Thyroid gland (tissue), 4 donors: ENCODE measurements at regions not wholly inside any gene's neighbourhood (a gene's known extent, or its start where the extent isn't known, plus 50 kb on each side); places are given as distances from the start of the nearest gene placed in this dataset.
"Not testable (repeated sequence)": the region's sequence is repeated elsewhere in the genome, so short reads cannot be mapped to it uniquely, and the experiment has no call there.

Source experiments
- DNase-seq, 2 donors: peaks; one replicate each; pipeline ENCODE4 v3.0.0-alpha.2; 2019
- H3K27ac ChIP-seq, 3 donors: fragments of 200-600 bp; sonication (generic); 1 replicate in 2 of 3; 2 replicates in 1 of 3; pipeline ENCODE4 v1.5.1; 2016 to 2019; ENCODE audit warnings: mild to moderate bottlenecking in 1 of 3, moderate library complexity in 1 of 3
- H3K27me3 ChIP-seq: fragments of 200-600 bp; sonication (generic); one replicate; pipeline ENCODE4 v1.5.1; 2019
- H3K36me3 ChIP-seq, 2 donors: fragments of 200-600 bp; sonication (generic); one replicate each; pipeline ENCODE4 v1.5.1; 2016 to 2019
- H3K4me1 ChIP-seq, 2 donors: fragments of 200-600 bp; sonication (generic); one replicate each; pipeline ENCODE4 v1.5.1; 2017 to 2019
- H3K4me3 ChIP-seq, 3 donors: fragments of 200-600 bp; sonication (generic); replicated peaks in 1 of 3; 1 replicate in 2 of 3; 2 replicates in 1 of 3; pipeline ENCODE4 v1.5.1; 2016; ENCODE audit warnings: mild to moderate bottlenecking in 1 of 3
- H3K9me3 ChIP-seq: fragments of 200-600 bp; sonication (generic); one replicate; pipeline ENCODE4 v1.5.1; 2017
- CTCF ChIP-seq, 6 experiments: fragments of 200-600 bp in 3 of 6; fragments of 450-650 bp in 3 of 6; sonication (generic) in 3 of 6; IDR thresholded peaks; one replicate each; pipeline ENCODE4 v1.5.1; 2016 to 2019; ENCODE audit warnings: antibody characterized with exemption in 6 of 6, mild to moderate bottlenecking in 2 of 6, inconsistent platforms in 1 of 6, moderate library complexity in 1 of 6
- POLR2A ChIP-seq, 2 donors: fragments of 450-650 bp; IDR thresholded peaks; one replicate each; pipeline ENCODE4 v1.6.1; 2017; ENCODE audit warnings: antibody characterized with exemption in 2 of 2, mild to moderate bottlenecking in 2 of 2, moderate library complexity in 1 of 2
- WGBS, 2 donors: methylation state at CpG; one replicate each; pipeline ENCODE4 v1.1.5; 2017; 5-methylcytosine and 5-hydroxymethylcytosine counted together
- intact Hi-C: fragments of 100-400 bp; cut with DNase I; formaldehyde crosslinking; loops from one replicate; pipeline ENCODE4 v1.15.1; 2023

GRCh38 chr3:31321620-31322019 is 211.1 kb upstream of the STT3B start:
- TF ChIP-seq POLR2A (IDR thresholded peaks at IDR 0.05) (no peak), CTCF (IDR thresholded peaks at IDR 0.05) (no peak)
- DNase-seq, result peak in 1 of 2 donors; percentile 4
- whole genome bisulfite sequencing, 2 donors, result 30 to 38% methylated on average over 1 of the region's 1 CpG

GRCh38 chr3:31322460-31322859 is 210.3 kb upstream of the STT3B start:
- Histone ChIP-seq H3K4me3 (no peak overlapping the region), H3K27me3 (no peaks in the 10 kb centered on the region), H3K27ac (no peak overlapping the region)

More at GRCh38 chr3:31321620-31322019, 211.1 kb upstream of the STT3B start:
- H3K27ac ChIP-seq, result no peak overlapping the region
- no peaks in the 10 kb centered on the region for H3K4me1 ChIP-seq
- intact Hi-C loops, result no loop called here
- H3K4me3 ChIP-seq, result no peak overlapping the region
- H3K36me3 ChIP-seq, result no peaks in the 10 kb centered on the region
- H3K9me3 ChIP-seq, result no peaks in the 10 kb centered on the region
- H3K27me3 ChIP-seq, result no peaks in the 10 kb centered on the region

GRCh38 chr3:31327826-31328357 is 204.8 kb upstream of the STT3B start:
- H3K27me3 ChIP-seq, H3K27ac ChIP-seq, intact Hi-C loops, DNase-seq, H3K4me1 ChIP-seq, H3K36me3 ChIP-seq, H3K4me3 ChIP-seq, H3K9me3 ChIP-seq: not testable (repeated sequence)
- 84 to 88% methylated on average over 3 of the region's 3 CpGs for WGBS, 2 donors

More at GRCh38 chr3:31322460-31322859, 210.3 kb upstream of the STT3B start:
- no peaks in the 10 kb centered on the region for H3K36me3 ChIP-seq
- H3K4me1 ChIP-seq, result no peaks in the 10 kb centered on the region
- TF ChIP-seq CTCF (IDR thresholded peaks at IDR 0.05), result no peak
- TF ChIP-seq POLR2A (IDR thresholded peaks at IDR 0.05), result no peak
- DNase-seq, result no peak
- no peaks in the 10 kb centered on the region for H3K9me3 ChIP-seq
- intact Hi-C loops, result no loop called here
- 76 to 85% methylated on average over 4 of the region's 4 CpGs for WGBS, 2 donors

- Histone ChIP-seq H3K36me3 (no peaks in the 10 kb centered on the region), H3K4me1 (no peaks in the 10 kb centered on the region), H3K27me3 (no peaks in the 10 kb centered on the region), H3K4me3 (no peak overlapping the region), H3K9me3 (no peaks in the 10 kb centered on the region), H3K27ac (no peak overlapping the region)
- DNase-seq, result no peak
- intact Hi-C loops, result no loop called here
- 86 to 88% methylated on average over 3 of the region's 3 CpGs for WGBS, 2 donors
- TF ChIP-seq POLR2A (IDR thresholded peaks at IDR 0.05) (no peak), CTCF (IDR thresholded peaks at IDR 0.05) (no peak)
Observed at GRCh38 chr3:31331278-31331677, 201.4 kb upstream of the STT3B start.

- intact Hi-C loops, result no loop called here
- TF ChIP-seq POLR2A (IDR thresholded peaks at IDR 0.05) (no peak), CTCF (IDR thresholded peaks at IDR 0.05) (no peak)
- 30 to 44% methylated on average over 2 of the region's 2 CpGs for WGBS, 2 donors
- H3K36me3 ChIP-seq, result no peaks in the 10 kb centered on the region
- H3K4me1 ChIP-seq, result no peaks in the 10 kb centered on the region
- no peak overlapping the region for H3K27ac ChIP-seq
- no peaks in the 10 kb centered on the region for H3K27me3 ChIP-seq
- DNase-seq, result peak; percentile 15 to 19
- H3K9me3 ChIP-seq, result no peaks in the 10 kb centered on the region
- no peak overlapping the region for H3K4me3 ChIP-seq
Observed at GRCh38 chr3:31341130-31341529, 191.6 kb upstream of the STT3B start.

- WGBS, 2 donors, result 87 to 96% methylated on average over 1 of the region's 1 CpG
- Histone ChIP-seq H3K4me3 (no peak overlapping the region), H3K27ac (no peak overlapping the region), H3K27me3 (no peaks in the 10 kb centered on the region), H3K4me1 (no peaks in the 10 kb centered on the region), H3K9me3 (no peaks in the 10 kb centered on the region), H3K36me3 (no peaks in the 10 kb centered on the region)
- no peak for TF ChIP-seq POLR2A (IDR thresholded peaks at IDR 0.05)
- no peak for TF ChIP-seq CTCF (IDR thresholded peaks at IDR 0.05)
- intact Hi-C loops, result no loop called here
- no peak for DNase-seq
Observed at GRCh38 chr3:31343075-31343474, 189.7 kb upstream of the STT3B start.
